ENCODE measurements at regions not wholly inside any gene's neighbourhood (a gene's known extent, or its start where the extent isn't known, plus 50 kb on each side); places are given as distances from the start of the nearest gene placed in this dataset.

GRCh38 chr4:126136922-126137781 is 822.4 kb downstream of the FAT4 start:
- TF ChIP-seq GATA3 (IDR thresholded peaks at IDR 0.05; ENCODE audit: low read depth, low read length), result no peak
- no peak for TF ChIP-seq GATA2 (IDR thresholded peaks at IDR 0.05; ENCODE audit: low read depth, low read length)

Measured in SH-SY5Y (cell line).